OCI-LY7 (cell line): ENCODE measurements at regions not wholly inside any gene's neighbourhood (a gene's known extent, or its start where the extent isn't known, plus 50 kb on each side); places are given as distances from the start of the nearest gene placed in this dataset.

Experiments
- BruUV-seq: library from RNA; stranded (reverse); fragments of 400-500 nt; replicated peaks from 2 replicates; lab custom pipeline; 2021; lab: Mats Ljungman, UMichigan
- CTCF ChIA-PET: fragments of 300-600 bp; sonication (Branson Sonifier 250); formaldehyde crosslinking; loops from one replicate; lab custom pipeline; 2022; ENCODE audit warnings: antibody characterized with exemption; ENCODE audit not compliant: unreplicated experiment; lab: Charles Lee
- POLR2A ChIA-PET: fragments of 300-600 bp; sonication (Branson Sonifier 250); formaldehyde crosslinking; loops from one replicate; lab custom pipeline; 2022; ENCODE audit warnings: antibody characterized with exemption; lab: Charles Lee
- DNase-seq: peaks from one replicate; pipeline ENCODE4 v3.0.0-alpha.2; 2015; ENCODE audit warnings: low spot score
- H2AFZ ChIP-seq: fragments of 200-600 bp; sonication (generic), shearing (Covaris generic); 2 replicates; pipeline ENCODE4 v1.6.1; 2014; ENCODE audit warnings: mild to moderate bottlenecking, antibody characterized with exemption, low read length, moderate library complexity
- H3K27ac ChIP-seq: fragments of 200-600 bp; sonication (generic); 2 replicates; pipeline ENCODE4 v1.5.1; 2014; ENCODE audit warnings: mixed run types, low read depth, mild to moderate bottlenecking, moderate library complexity, low read length, inconsistent platforms; ENCODE audit not compliant: poor library complexity, severe bottlenecking
- H3K36me3 ChIP-seq: fragments of 200-600 bp; sonication (generic); 2 replicates; pipeline ENCODE4 v1.6.1; 2014; ENCODE audit warnings: mild to moderate bottlenecking, antibody characterized with exemption, low read length, moderate library complexity, mixed read lengths; ENCODE audit not compliant: insufficient read depth
- H3K4me1 ChIP-seq: fragments of 200-600 bp; sonication (generic); 2 replicates; pipeline ENCODE4 v1.5.1; 2014; ENCODE audit warnings: mild to moderate bottlenecking, low read length; ENCODE audit not compliant: insufficient read depth, poor library complexity, severe bottlenecking
- H3K4me2 ChIP-seq: fragments of 200-600 bp; sonication (generic); 2 replicates; pipeline ENCODE4 v1.6.1; 2014; ENCODE audit warnings: mild to moderate bottlenecking, low read length
- H3K4me3 ChIP-seq: fragments of 200-600 bp; sonication (generic); 2 replicates; pipeline ENCODE4 v1.5.1; 2014; ENCODE audit warnings: mild to moderate bottlenecking, low read depth, low read length; ENCODE audit not compliant: poor library complexity, severe bottlenecking
- H3K79me2 ChIP-seq: fragments of 200-600 bp; sonication (generic); 2 replicates; pipeline ENCODE4 v1.6.1; 2016; ENCODE audit warnings: low read depth, mild to moderate bottlenecking, low read length, moderate library complexity, mixed read lengths; ENCODE audit not compliant: insufficient read depth
- H3K9me2 ChIP-seq: fragments of 200-600 bp; sonication (generic); 2 replicates; pipeline ENCODE4 v1.6.1; 2016; ENCODE audit warnings: mild to moderate bottlenecking, low read length, mixed read lengths; ENCODE audit not compliant: insufficient read depth
- H3K9me3 ChIP-seq: fragments of 200-600 bp; sonication (generic); 2 replicates; pipeline ENCODE4 v1.6.1; 2014; ENCODE audit warnings: mild to moderate bottlenecking, mixed run types, low read length, mixed read lengths
- H4K20me1 ChIP-seq: fragments of 200-600 bp; sonication (generic); 2 replicates; pipeline ENCODE4 v1.6.1; 2014; ENCODE audit warnings: mild to moderate bottlenecking, antibody characterized with exemption, low read length, moderate library complexity, mixed read lengths; ENCODE audit not compliant: insufficient read depth
- EZH2phosphoT487 ChIP-seq: fragments of 200-600 bp; sonication (generic); IDR thresholded peaks from 2 replicates; pipeline ENCODE4 v1.6.1; 2018; ENCODE audit warnings: low read depth, borderline replicate concordance, mild to moderate bottlenecking, mixed run types, antibody characterized with exemption, low read length, moderate library complexity, mixed read lengths
- intact Hi-C: fragments of 100-400 bp; cut with micrococcal nuclease; formaldehyde crosslinking; loops from one replicate; pipeline ENCODE4 v1.10.0; 2022; ENCODE audit not compliant: unreplicated experiment
- TF ChIP-seq, protein P1 (sequence below): fragments of 200-600 bp; sonication (generic); conservative IDR thresholded peaks from 2 replicates; pipeline ENCODE4 v1.5.1; 2014; ENCODE audit warnings: mild to moderate bottlenecking, antibody characterized with exemption, low read length, moderate library complexity, mixed read lengths

DNA sequence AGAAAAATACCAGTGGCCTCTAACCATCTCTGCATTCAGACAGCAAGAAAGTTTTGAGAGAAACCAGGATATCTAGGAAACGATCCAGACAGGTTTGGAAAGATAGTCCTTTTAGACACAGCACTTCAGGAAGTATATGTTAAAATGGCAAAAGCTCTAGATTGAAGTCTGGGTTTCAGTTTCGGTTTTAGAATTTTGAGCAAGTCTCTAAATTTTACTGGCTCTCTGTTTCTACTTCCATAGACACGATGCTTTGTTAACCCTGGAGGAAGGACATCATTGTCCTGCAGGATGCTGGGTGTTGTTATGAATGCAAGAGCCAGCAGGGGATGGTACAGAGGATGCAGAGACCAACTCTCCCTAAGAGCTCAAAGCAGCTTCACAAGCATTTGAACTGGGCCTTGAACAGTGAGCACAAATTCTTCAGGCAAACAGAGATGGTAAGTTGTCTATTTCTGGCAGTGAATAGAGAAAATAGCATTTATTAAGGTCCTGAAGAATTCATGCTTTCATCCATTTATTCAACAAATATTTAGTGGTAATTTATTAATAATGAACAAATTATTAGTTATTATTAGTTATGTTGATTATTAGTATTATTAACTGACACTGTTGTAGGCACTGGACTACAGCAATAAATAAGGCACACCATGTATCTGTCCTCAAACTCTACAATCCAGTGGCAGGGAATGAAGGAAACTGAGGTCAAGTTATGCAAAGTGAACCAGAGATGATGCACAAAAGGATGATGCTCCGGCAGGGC is 152.7 kb upstream of the NRP1 start:
- intact Hi-C loops, result no loop called here
- no TSS peak for BruUV-seq
- CTCF ChIA-PET, result no interaction called here
- H3K4me1 ChIP-seq, result no peaks in the 10 kb centered on the region
- POLR2A ChIA-PET, result interaction anchor here (0.9 kb wide), 1 partner anchor 174 kb away, joined by 3 read pairs; no protein-coding TSS in a partner anchor
- H2AFZ ChIP-seq, result no peak overlapping the region
- no peak overlapping the region for H3K4me3 ChIP-seq
- no peaks in the 10 kb centered on the region for H3K36me3 ChIP-seq
- no peaks in the 10 kb centered on the region for H3K9me3 ChIP-seq
- no peaks in the 10 kb centered on the region for H3K79me2 ChIP-seq
- no peak for DNase-seq
- no peak overlapping the region for H3K27ac ChIP-seq
- no peaks in the 10 kb centered on the region for H4K20me1 ChIP-seq
- no peak for TF ChIP-seq EZH2phosphoT487
- TF ChIP-seq, protein P1, sequence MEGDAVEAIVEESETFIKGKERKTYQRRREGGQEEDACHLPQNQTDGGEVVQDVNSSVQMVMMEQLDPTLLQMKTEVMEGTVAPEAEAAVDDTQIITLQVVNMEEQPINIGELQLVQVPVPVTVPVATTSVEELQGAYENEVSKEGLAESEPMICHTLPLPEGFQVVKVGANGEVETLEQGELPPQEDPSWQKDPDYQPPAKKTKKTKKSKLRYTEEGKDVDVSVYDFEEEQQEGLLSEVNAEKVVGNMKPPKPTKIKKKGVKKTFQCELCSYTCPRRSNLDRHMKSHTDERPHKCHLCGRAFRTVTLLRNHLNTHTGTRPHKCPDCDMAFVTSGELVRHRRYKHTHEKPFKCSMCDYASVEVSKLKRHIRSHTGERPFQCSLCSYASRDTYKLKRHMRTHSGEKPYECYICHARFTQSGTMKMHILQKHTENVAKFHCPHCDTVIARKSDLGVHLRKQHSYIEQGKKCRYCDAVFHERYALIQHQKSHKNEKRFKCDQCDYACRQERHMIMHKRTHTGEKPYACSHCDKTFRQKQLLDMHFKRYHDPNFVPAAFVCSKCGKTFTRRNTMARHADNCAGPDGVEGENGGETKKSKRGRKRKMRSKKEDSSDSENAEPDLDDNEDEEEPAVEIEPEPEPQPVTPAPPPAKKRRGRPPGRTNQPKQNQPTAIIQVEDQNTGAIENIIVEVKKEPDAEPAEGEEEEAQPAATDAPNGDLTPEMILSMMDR, result no peak
- no peak overlapping the region for H3K4me2 ChIP-seq
- H3K9me2 ChIP-seq, result no peaks in the 10 kb centered on the region

- TF ChIP-seq EZH2phosphoT487, result no peak
- TF ChIP-seq, protein P1, result no peak
- Histone ChIP-seq H3K79me2 (no peaks in the 10 kb centered on the region), H3K4me2 (no peak overlapping the region), H3K9me3 (no peaks in the 10 kb centered on the region), H3K4me3 (no peak overlapping the region), H3K36me3 (no peaks in the 10 kb centered on the region), H3K4me1 (no peaks in the 10 kb centered on the region), H3K27ac (no peak overlapping the region), H3K9me2 (no peaks in the 10 kb centered on the region), H4K20me1 (no peaks in the 10 kb centered on the region), H2AFZ (no peak overlapping the region)
- no TSS peak for BruUV-seq
- ChIA-PET POLR2A (no interaction called here), CTCF (no interaction called here)
- intact Hi-C loops, result no loop called here
- DNase-seq, result no peak
These were observed 150.8 kb upstream of the NRP1 start for GRCh38 chr10:33485276-33485675.

DNA sequence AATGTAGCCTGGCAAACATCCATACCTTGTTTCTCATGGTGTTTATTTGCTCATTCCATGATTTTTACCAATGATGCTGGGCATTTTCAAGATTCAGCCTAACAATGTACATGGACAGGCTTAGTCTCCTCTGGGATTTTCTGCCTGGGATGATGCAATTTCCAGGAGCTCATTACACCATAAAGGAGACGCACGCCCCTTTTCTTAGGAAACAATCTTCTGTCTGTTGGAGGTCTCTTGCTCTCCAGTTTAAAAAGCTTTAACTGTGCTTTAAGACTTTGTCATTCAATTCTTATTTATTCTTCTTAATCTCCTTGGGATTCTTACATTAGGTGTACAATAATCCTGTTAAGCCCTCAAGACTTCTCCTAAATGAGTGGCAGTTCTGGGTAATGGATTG is 150.3 kb upstream of the NRP1 start:
- Histone ChIP-seq H2AFZ (no peak overlapping the region), H4K20me1 (no peaks in the 10 kb centered on the region), H3K4me3 (no peak overlapping the region), H3K4me1 (no peaks in the 10 kb centered on the region), H3K27ac (no peak overlapping the region), H3K4me2 (no peak overlapping the region), H3K9me3 (no peaks in the 10 kb centered on the region), H3K9me2 (no peaks in the 10 kb centered on the region), H3K36me3 (no peaks in the 10 kb centered on the region), H3K79me2 (no peaks in the 10 kb centered on the region)
- intact Hi-C loops, result no loop called here
- no peak for DNase-seq
- TF ChIP-seq EZH2phosphoT487, result no peak
- TF ChIP-seq, protein P1, result no peak
- POLR2A ChIA-PET, result no interaction called here
- CTCF ChIA-PET, result no interaction called here
- no TSS peak for BruUV-seq
